HFF-Myc (cell line): ENCODE measurements at regions not wholly inside any gene's neighbourhood (a gene's known extent, or its start where the extent isn't known, plus 50 kb on each side); places are given as distances from the start of the nearest gene placed in this dataset.

Experiments
- DNase-seq: peaks from one replicate; pipeline ENCODE4 v3.0.0-alpha.2; 2011; ENCODE audit warnings: low read depth; ENCODE audit errors: extremely low read depth
- H3K4me3 ChIP-seq: replicated peaks from 2 replicates; pipeline ENCODE4 v1.5.1; 2011; ENCODE audit warnings: low read depth, mild to moderate bottlenecking, control low read depth, low read length
- CTCF ChIP-seq: IDR thresholded peaks from 2 replicates; pipeline ENCODE4 v1.5.1; 2012; ENCODE audit warnings: mild to moderate bottlenecking, low read depth, low read length, control low read depth; ENCODE audit errors: missing control alignments

GRCh38 chr4:149987330-149988086 lies 90.7 kb upstream of the DCLK2 start:
- DNase-seq = no peak
- H3K4me3 ChIP-seq = no peak overlapping the region
- no peak for TF ChIP-seq CTCF

- H3K4me3 ChIP-seq = no peak overlapping the region
- no peak for DNase-seq
- no peak for TF ChIP-seq CTCF
These were observed 90.2 kb upstream of the DCLK2 start for GRCh38 chr4:149988087-149988410.

GRCh38 chr4:149993030-149993429 lies 85.2 kb upstream of the DCLK2 start:
- no peak overlapping the region for H3K4me3 ChIP-seq
- no peak for TF ChIP-seq CTCF
- DNase-seq = no peak

- H3K4me3 ChIP-seq = no peak overlapping the region
- no peak for TF ChIP-seq CTCF
- DNase-seq = no peak
These were observed 83.0 kb upstream of the DCLK2 start for GRCh38 chr4:149995134-149995756.

- no peak for DNase-seq
- no peak overlapping the region for H3K4me3 ChIP-seq
- TF ChIP-seq CTCF = no peak
These were observed 80.3 kb upstream of the DCLK2 start for GRCh38 chr4:149997881-149998421.

GRCh38 chr4:149999485-150000074 lies 78.7 kb upstream of the DCLK2 start:
- peak; percentile 59 for DNase-seq
- no peak overlapping the region for H3K4me3 ChIP-seq
- TF ChIP-seq CTCF = peak; percentile 73
